HCT116 (cell line): ENCODE measurements at regions not wholly inside any gene's neighbourhood (a gene's known extent, or its start where the extent isn't known, plus 50 kb on each side); places are given as distances from the start of the nearest gene placed in this dataset.

Source experiments
- ATAC-seq: fragments of 200-7000 bp; cut with Tn5 transposase; 2 replicates; pipeline ENCODE4 v1.9.1; 2020; ENCODE audit warnings: mild to moderate bottlenecking, moderate library complexity
- BruUV-seq: library from RNA; stranded (reverse); fragments of 400-500 nt; replicated peaks from 2 replicates; lab custom pipeline; 2021; lab: Mats Ljungman, UMichigan
- CTCF ChIA-PET: fragments of 300-600 bp; sonication (Branson Sonifier 250); formaldehyde crosslinking; loops from one replicate; lab custom pipeline; 2021; ENCODE audit warnings: antibody characterized with exemption; lab: Charles Lee
- POLR2A ChIA-PET: fragments of 300-600, 350-600 bp; sonication (Branson Sonifier 250); formaldehyde crosslinking; loops from one replicate; lab custom pipeline; 2021; ENCODE audit warnings: antibody characterized with exemption; lab: Charles Lee
- RAD21 ChIA-PET, 2 experiments: fragments of 300-600 bp; sonication (Branson Sonifier 250); formaldehyde crosslinking; loops; one replicate each; lab custom pipeline; 2023; ENCODE audit warnings: low total read pairs in 2 of 2; ENCODE audit not compliant: uncharacterized antibody in 2 of 2, unreplicated experiment in 2 of 2, low non-redundant PET in 1 of 2; lab: Charles Lee
- DNase-seq: peaks from one replicate; pipeline ENCODE4 v3.0.0-alpha.2; 2010; ENCODE audit warnings: low read depth, low spot score
- H2AFZ ChIP-seq: fragments of 200-600 bp; shearing (Covaris generic), sonication (generic); 2 replicates; pipeline ENCODE4 v1.6.1; 2017; ENCODE audit warnings: low read depth, mixed run types, mixed read lengths, antibody characterized with exemption, low read length; ENCODE audit not compliant: poor library complexity, severe bottlenecking
- H3K27ac ChIP-seq: 2 replicates; pipeline ENCODE4 v1.5.1; 2012; ENCODE audit warnings: low read depth, low read length
- H3K27me3 ChIP-seq: fragments of 200-600 bp; sonication (generic); 2 replicates; pipeline ENCODE4 v1.6.1; 2016; ENCODE audit warnings: mixed run types, low read length, mixed read lengths; ENCODE audit not compliant: insufficient read depth
- H3K36me3 ChIP-seq, 2 experiments: fragments of 200-500 bp in 1 of 2; fragments of 200-600 bp in 1 of 2; sonication (Bioruptor generic) in 1 of 2; sonication (generic) in 1 of 2; 2 replicates each; pipeline versions ENCODE4 v1.5.1 to v1.6.1; 2014 to 2016; ENCODE audit warnings: low read length in 2 of 2, inconsistent platforms in 1 of 2, mixed read lengths in 1 of 2, mixed run types in 1 of 2; ENCODE audit not compliant: insufficient read depth in 2 of 2, control insufficient read depth in 1 of 2
- H3K4me1 ChIP-seq, 2 experiments: fragments of 200-600 bp in 1 of 2; sonication (generic) in 1 of 2; 2 replicates each; pipeline versions ENCODE4 v1.5.1 to v1.6.1; 2012 to 2017; ENCODE audit warnings: low read length in 2 of 2, inconsistent platforms in 1 of 2, mild to moderate bottlenecking in 1 of 2, mixed read lengths in 1 of 2, mixed run types in 1 of 2, moderate library complexity in 1 of 2; ENCODE audit not compliant: insufficient read depth in 2 of 2, control insufficient read depth in 1 of 2
- H3K4me2 ChIP-seq: fragments of 200-600 bp; sonication (generic); 2 replicates; pipeline ENCODE4 v1.6.1; 2017; ENCODE audit warnings: mixed run types, low read length, mixed read lengths
- H3K4me3 ChIP-seq, 2 experiments: fragments of 200-600 bp in 1 of 2; sonication (generic) in 1 of 2; replicated peaks in 1 of 2; 2 replicates each; pipeline ENCODE4 v1.5.1; 2011 to 2016; ENCODE audit warnings: low read length in 2 of 2, control low read depth in 1 of 2, low read depth in 1 of 2, mild to moderate bottlenecking in 1 of 2, mixed read lengths in 1 of 2, mixed run types in 1 of 2
- H3K79me2 ChIP-seq: fragments of 200-600 bp; sonication (generic); 2 replicates; pipeline ENCODE4 v1.6.1; 2017; ENCODE audit warnings: mild to moderate bottlenecking, mixed run types, low read length, moderate library complexity, mixed read lengths; ENCODE audit not compliant: insufficient read depth
- H3K9ac ChIP-seq: fragments of 200-600 bp; sonication (generic); 2 replicates; pipeline ENCODE4 v1.6.1; 2016; ENCODE audit warnings: low read length, mixed read lengths
- H3K9me2 ChIP-seq: fragments of 200-600 bp; sonication (generic), shearing (Covaris generic); 2 replicates; pipeline ENCODE4 v1.6.1; 2017; ENCODE audit warnings: mixed run types, mild to moderate bottlenecking, moderate library complexity; ENCODE audit not compliant: insufficient read depth
- H3K9me3 ChIP-seq, 2 experiments: fragments of 200-500 bp in 1 of 2; fragments of 200-600 bp in 1 of 2; sonication (Bioruptor generic) in 1 of 2; sonication (generic) in 1 of 2; 2 replicates each; pipeline ENCODE4 v1.6.1; 2014 to 2017; ENCODE audit warnings: low read length in 2 of 2, mixed read lengths in 2 of 2, inconsistent platforms in 1 of 2, low read depth in 1 of 2, mild to moderate bottlenecking in 1 of 2, mixed run types in 1 of 2, moderate library complexity in 1 of 2; ENCODE audit not compliant: control insufficient read depth in 1 of 2, insufficient read depth in 1 of 2
- H4K20me1 ChIP-seq: fragments of 200-600 bp; sonication (generic), shearing (Covaris generic); 2 replicates; pipeline ENCODE4 v1.6.1; 2017; ENCODE audit warnings: mixed run types, mild to moderate bottlenecking, moderate library complexity; ENCODE audit not compliant: insufficient read depth
- CBX3 ChIP-seq: IDR thresholded peaks from 2 replicates; pipeline ENCODE4 v1.6.1; 2012; ENCODE audit warnings: low read depth
- CEBPB ChIP-seq: IDR thresholded peaks from 2 replicates; pipeline ENCODE4 v1.6.1; 2012; ENCODE audit warnings: low read depth
- EGR1 ChIP-seq: IDR thresholded peaks from 2 replicates; pipeline ENCODE4 v1.6.1; 2012; ENCODE audit warnings: low read depth
- EZH2 ChIP-seq: fragments of 200-600 bp; sonication (generic); IDR thresholded peaks from 2 replicates; pipeline ENCODE4 v1.6.1; 2017; ENCODE audit warnings: antibody characterized with exemption, mixed run types
- EZH2phosphoT487 ChIP-seq: fragments of 200-600 bp; IDR thresholded peaks from 2 replicates; pipeline ENCODE4 v1.6.1; 2018; ENCODE audit warnings: antibody characterized with exemption, borderline replicate concordance
- MAX ChIP-seq: IDR thresholded peaks from 2 replicates; pipeline ENCODE4 v1.6.1; 2012
- RAD21 ChIP-seq: IDR thresholded peaks from 2 replicates; pipeline ENCODE4 v1.6.1; 2012; ENCODE audit warnings: low read depth, mild to moderate bottlenecking
- SIN3A ChIP-seq: IDR thresholded peaks from 2 replicates; pipeline ENCODE4 v1.6.1; 2012; ENCODE audit warnings: low read depth
- ZBTB33 ChIP-seq: IDR thresholded peaks from 2 replicates; pipeline ENCODE4 v1.6.1; 2011; ENCODE audit warnings: mild to moderate bottlenecking, low read length, moderate library complexity; ENCODE audit not compliant: insufficient replicate concordance; ENCODE audit errors: extremely low read depth
- ZNF274 ChIP-seq: fragments of 200-500 bp; sonication (Bioruptor generic); IDR thresholded peaks from 2 replicates; pipeline ENCODE4 v1.6.1; 2014; ENCODE audit warnings: mild to moderate bottlenecking, low read depth, low read length, inconsistent platforms
- intact Hi-C: fragments of 100-400 bp; cut with micrococcal nuclease; formaldehyde crosslinking; loops from 2 replicates; pipeline ENCODE4 v1.10.0; 2022

GRCh38 chr10:56874950-56875349 is 513.9 kb upstream of the ZWINT start:
- peaks cover 11 to 13% of the 10 kb centered on the region in 2 experiments; a peak in 2 of 4 replicates for H3K9me3 ChIP-seq
- H3K9ac ChIP-seq: no peak overlapping the region
- ChIA-PET POLR2A (no interaction called here), CTCF (no interaction called here), RAD21 (no interaction called here)
- no peaks in the 10 kb centered on the region for H3K27me3 ChIP-seq
- DNase-seq (no peak), ATAC-seq (no peak)
- H3K79me2 ChIP-seq: no peaks in the 10 kb centered on the region
- H2AFZ ChIP-seq: no peak overlapping the region
- H4K20me1 ChIP-seq: no peaks in the 10 kb centered on the region
- no peaks in the 10 kb centered on the region for H3K9me2 ChIP-seq
- no peak overlapping the region for H3K4me3 ChIP-seq
- TF ChIP-seq ZBTB33: no peak
- TF ChIP-seq EZH2: no peak
- no peak for TF ChIP-seq RAD21
- TF ChIP-seq SIN3A: no peak
- no peak for TF ChIP-seq EGR1
- no peak for TF ChIP-seq CEBPB
- no peak overlapping the region for H3K27ac ChIP-seq
- BruUV-seq: no TSS peak
- no peak overlapping the region for H3K4me2 ChIP-seq
- H3K4me1 ChIP-seq: no peaks in the 10 kb centered on the region
- H3K36me3 ChIP-seq: no peaks in the 10 kb centered on the region
- intact Hi-C loops: no loop called here

- Histone ChIP-seq H3K36me3 (no peaks in the 10 kb centered on the region), H4K20me1 (no peaks in the 10 kb centered on the region), H3K4me2 (no peak overlapping the region), H2AFZ (no peak overlapping the region), H3K27ac (no peak overlapping the region), H3K79me2 (no peaks in the 10 kb centered on the region), H3K27me3 (no peaks in the 10 kb centered on the region), H3K9me2 (no peaks in the 10 kb centered on the region), H3K4me1 (no peaks in the 10 kb centered on the region), H3K4me3 (no peak overlapping the region), H3K9me3 (peaks cover 4 to 7% of the 10 kb centered on the region in 2 experiments; a peak in 2 of 4 replicates), H3K9ac (no peak overlapping the region)
- ChIA-PET CTCF (no interaction called here), RAD21 (no interaction called here), POLR2A (no interaction called here)
- TF ChIP-seq CBX3 (no peak), EGR1 (no peak), EZH2 (no peak), CEBPB (no peak), EZH2phosphoT487 (no peak), ZNF274 (no peak), MAX (no peak)
- intact Hi-C loops: no loop called here
- ATAC-seq (no peak), DNase-seq (no peak)
- no TSS peak for BruUV-seq
Observed at GRCh38 chr10:56871160-56871668, 510.2 kb upstream of the ZWINT start.
